GM18951 (cell line): ENCODE measurements at regions not wholly inside any gene's neighbourhood (a gene's known extent, or its start where the extent isn't known, plus 50 kb on each side); places are given as distances from the start of the nearest gene placed in this dataset.
"Not testable (repeated sequence)": the region's sequence is repeated elsewhere in the genome, so short reads cannot be mapped to it uniquely, and the experiment has no call there.

Source experiments
- POLR2A ChIP-seq: IDR thresholded peaks from 4 replicates; pipeline ENCODE4 v1.6.1; 2011; ENCODE audit warnings: mild to moderate bottlenecking; ENCODE audit not compliant: insufficient read length, insufficient read depth; ENCODE audit errors: extremely low read depth
- in situ Hi-C: fragments of 300-500 bp; cut with MboI; formaldehyde crosslinking; loops from one replicate; pipeline ENCODE4 v1.12.0; 2022; ENCODE audit warnings: low sequenced_read_pairs, mixed read lengths, inconsistent platforms; ENCODE audit not compliant: unreplicated experiment

GRCh38 chr3:20857636-20858035, 671.6 kb upstream of the SGO1 start:
- no peak for TF ChIP-seq POLR2A
- in situ Hi-C loops: no loop called here

DNA sequence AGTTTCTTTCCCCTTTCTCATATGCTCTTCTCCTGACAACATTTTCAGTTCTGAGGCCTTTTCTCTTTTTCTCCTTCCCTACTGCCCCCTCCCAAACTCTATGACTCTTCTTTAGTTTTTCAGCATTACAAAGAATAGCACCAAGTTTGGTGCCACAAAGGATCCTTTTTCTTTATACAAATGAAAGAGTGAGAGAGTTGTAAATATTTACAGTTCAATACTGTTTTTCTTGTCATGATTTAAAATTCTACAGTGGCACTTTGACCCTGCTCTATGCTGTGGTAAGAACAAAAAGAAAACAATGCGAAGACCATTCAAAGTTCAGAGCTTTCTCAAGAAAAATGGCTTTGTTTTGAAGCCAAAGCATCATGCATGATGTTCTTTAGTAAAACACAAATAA, 667.9 kb upstream of the SGO1 start:
- in situ Hi-C loops: no loop called here
- TF ChIP-seq POLR2A: no peak

DNA sequence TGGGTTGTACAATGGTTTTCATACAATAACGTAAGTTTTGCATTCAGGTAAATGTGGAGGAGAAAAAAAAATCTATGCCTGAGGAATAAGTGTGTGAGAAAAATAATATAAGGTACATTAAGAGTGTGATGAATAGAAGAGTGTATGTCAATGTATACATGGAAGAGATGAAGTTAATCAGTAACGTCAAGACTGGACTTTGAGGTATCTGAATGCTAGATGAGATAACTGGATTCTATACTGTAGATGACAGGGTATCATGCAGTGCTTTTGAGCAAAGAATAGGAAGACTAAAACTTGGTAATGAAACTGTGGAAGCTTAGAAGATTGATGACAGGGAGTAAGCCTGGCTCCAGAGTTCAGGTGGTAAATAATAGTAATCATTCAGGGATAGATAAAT, 666.7 kb upstream of the SGO1 start:
- in situ Hi-C loops: no loop called here
- TF ChIP-seq POLR2A: no peak

GRCh38 chr3:20849975-20850374, 664.0 kb upstream of the SGO1 start:
- in situ Hi-C loops: no loop called here
- no peak for TF ChIP-seq POLR2A

DNA sequence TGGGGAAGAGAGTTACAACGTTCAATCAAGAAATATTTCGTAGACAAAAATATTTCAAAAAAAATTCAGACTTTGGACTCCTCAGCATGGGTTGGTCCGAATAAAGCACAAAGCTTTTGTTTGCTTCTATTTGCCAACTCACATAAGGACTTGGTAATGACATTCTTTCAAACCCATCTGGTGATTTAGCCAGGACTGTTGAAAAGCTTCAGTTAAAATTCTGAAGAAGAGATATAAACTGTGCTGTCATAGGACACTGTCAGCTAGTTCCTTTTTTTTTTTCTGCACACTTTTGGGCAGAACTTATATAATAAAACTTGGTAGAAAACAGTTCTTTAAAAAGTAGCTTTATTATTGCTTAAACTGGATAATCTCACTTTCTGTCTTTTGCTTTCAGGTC, 660.8 kb upstream of the SGO1 start:
- in situ Hi-C loops: no loop called here
- TF ChIP-seq POLR2A: no peak

DNA sequence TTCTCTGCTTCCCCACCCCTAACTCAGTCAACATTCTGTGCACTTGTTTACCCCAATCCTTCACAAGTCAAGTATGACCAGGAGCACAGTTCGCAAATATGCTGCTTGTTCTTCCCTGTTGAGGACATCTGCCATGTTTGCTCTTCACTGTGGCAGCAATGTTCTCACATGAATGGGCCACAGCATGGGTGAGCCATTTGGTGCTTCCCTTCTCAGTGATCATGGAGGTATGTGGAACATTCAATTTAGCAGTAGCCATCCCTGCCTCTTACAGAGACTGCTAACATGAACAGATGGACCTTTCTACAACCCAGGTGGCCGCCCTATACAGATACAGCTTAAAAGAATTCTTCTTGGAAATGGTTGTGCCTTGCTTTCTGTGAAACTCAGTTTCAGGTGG, 660.1 kb upstream of the SGO1 start:
- in situ Hi-C loops: no loop called here
- no peak for TF ChIP-seq POLR2A

- in situ Hi-C loops: no loop called here
Measured at GRCh38 chr3:20844851-20845250, 658.8 kb upstream of the SGO1 start.

GRCh38 chr3:20842594-20843436, 656.8 kb upstream of the SGO1 start:
- in situ Hi-C loops: no loop called here

More at GRCh38 chr3:20844851-20845250, 658.8 kb upstream of the SGO1 start:
- no peak for TF ChIP-seq POLR2A

GRCh38 chr3:20842002-20842401, 656.0 kb upstream of the SGO1 start:
- no peak for TF ChIP-seq POLR2A
- in situ Hi-C loops: no loop called here

More at GRCh38 chr3:20842594-20843436, 656.8 kb upstream of the SGO1 start:
- no peak for TF ChIP-seq POLR2A

- in situ Hi-C loops: no loop called here
- TF ChIP-seq POLR2A: no peak
Measured at GRCh38 chr3:20837676-20838302, 651.8 kb upstream of the SGO1 start.

DNA sequence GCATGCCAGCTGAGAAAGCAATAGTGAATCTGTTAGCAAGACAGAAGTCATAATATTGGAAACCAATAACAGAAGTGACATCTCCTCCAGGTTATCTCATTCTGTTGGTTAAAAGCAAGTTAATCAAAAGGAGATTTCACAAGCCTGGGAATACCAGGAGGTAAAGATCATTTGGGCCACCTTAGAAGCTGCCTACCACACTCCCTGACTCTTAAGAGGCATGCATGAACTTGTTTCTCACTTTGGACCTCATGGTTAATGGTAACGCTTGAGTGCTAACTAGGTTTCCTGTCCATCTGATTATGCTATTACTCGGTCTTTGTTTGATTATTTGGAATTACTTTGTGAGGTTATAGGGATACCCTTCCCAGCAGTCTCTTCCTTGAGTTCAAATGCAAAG, 650.8 kb upstream of the SGO1 start:
- TF ChIP-seq POLR2A: no peak
- in situ Hi-C loops: no loop called here

DNA sequence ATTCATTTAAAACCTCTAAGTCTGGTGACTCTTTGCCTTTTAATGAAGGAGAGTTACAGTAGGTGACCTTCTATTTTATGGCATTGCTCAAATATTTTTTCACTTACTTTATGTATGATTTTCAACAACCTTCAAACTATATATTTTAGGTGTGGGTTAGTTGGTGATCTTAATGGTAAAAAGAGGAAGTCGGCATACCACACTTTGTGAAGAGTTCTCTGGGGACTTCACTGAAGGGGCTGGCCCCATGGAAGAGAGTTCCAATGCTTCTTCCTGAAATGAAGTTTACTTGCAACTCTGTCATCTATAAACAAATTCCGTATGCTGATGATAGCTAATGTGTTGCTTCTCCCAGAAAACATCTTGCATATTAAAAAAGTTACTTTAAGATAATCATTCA, 647.0 kb upstream of the SGO1 start:
- in situ Hi-C loops: no loop called here
- no peak for TF ChIP-seq POLR2A

DNA sequence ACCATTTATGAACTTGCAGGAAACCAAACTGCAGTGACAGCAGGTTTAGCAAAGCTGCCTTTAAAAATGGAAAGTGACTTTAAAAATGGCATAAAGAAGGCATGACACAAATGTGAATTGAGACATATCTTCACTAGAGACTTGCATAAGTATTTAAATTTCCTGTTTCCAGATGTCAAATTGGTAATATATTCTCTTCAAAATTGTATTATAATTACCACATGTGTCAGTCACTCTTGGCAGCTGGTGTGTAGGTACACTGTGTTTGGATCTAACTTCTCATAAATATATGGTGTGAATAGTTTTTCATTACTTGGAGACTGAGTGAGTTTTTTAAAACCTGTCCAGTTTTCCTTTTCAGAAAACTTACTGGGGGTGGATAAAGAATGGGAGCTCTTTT, 636.2 kb upstream of the SGO1 start:
- no peak for TF ChIP-seq POLR2A
- in situ Hi-C loops: no loop called here

DNA sequence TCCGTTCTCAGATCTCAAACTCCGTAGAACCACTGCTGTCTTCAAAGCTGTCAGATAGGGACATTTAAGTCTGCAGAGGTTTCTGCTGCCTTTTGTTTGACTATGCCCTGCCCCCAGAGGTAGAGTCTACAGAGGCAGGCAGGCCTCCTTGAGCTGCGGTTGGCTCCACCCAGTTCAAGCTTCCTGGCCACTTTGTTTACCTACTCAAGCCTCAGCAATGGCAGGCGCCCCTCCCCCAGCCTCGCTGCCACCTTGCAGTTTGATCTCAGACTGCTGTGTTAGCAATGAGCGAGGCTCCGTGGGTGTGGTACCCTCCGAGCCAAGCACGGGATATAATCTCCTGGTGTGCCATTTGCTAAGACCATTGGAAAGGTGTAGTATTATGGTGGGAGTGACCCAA, 634.9 kb upstream of the SGO1 start:
- in situ Hi-C loops: not testable (repeated sequence)
